Body of pancreas (tissue), 4 donors: ENCODE measurements at regions not wholly inside any gene's neighbourhood (a gene's known extent, or its start where the extent isn't known, plus 50 kb on each side); places are given as distances from the start of the nearest gene placed in this dataset.

Experiments
- POLR2A ChIP-seq, 3 donors: fragments of 450-650 bp; IDR thresholded peaks; one replicate each; pipeline ENCODE4 v1.6.1; 2016; ENCODE audit warnings: antibody characterized with exemption in 3 of 3, mild to moderate bottlenecking in 2 of 3
- TF ChIP-seq, protein P1 (sequence below), 7 experiments: fragments of 450-650 bp in 4 of 7; fragments of 200-600 bp in 3 of 7; sonication (generic) in 3 of 7; IDR thresholded peaks; one replicate each; pipeline ENCODE4 v1.5.1; 2016 to 2019; ENCODE audit warnings: antibody characterized with exemption in 7 of 7

- TF ChIP-seq, protein P1, sequence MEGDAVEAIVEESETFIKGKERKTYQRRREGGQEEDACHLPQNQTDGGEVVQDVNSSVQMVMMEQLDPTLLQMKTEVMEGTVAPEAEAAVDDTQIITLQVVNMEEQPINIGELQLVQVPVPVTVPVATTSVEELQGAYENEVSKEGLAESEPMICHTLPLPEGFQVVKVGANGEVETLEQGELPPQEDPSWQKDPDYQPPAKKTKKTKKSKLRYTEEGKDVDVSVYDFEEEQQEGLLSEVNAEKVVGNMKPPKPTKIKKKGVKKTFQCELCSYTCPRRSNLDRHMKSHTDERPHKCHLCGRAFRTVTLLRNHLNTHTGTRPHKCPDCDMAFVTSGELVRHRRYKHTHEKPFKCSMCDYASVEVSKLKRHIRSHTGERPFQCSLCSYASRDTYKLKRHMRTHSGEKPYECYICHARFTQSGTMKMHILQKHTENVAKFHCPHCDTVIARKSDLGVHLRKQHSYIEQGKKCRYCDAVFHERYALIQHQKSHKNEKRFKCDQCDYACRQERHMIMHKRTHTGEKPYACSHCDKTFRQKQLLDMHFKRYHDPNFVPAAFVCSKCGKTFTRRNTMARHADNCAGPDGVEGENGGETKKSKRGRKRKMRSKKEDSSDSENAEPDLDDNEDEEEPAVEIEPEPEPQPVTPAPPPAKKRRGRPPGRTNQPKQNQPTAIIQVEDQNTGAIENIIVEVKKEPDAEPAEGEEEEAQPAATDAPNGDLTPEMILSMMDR (IDR thresholded peaks at IDR 0.05) = no peak
- no peak for TF ChIP-seq POLR2A (IDR thresholded peaks at IDR 0.05)
These were observed 75.6 kb upstream of the ZNF507 start for GRCh38 chr19:32269831-32270230.
